HEK293T (cell line): ENCODE measurements at regions not wholly inside any gene's neighbourhood (a gene's known extent, or its start where the extent isn't known, plus 50 kb on each side); places are given as distances from the start of the nearest gene placed in this dataset.

Source experiments
- ELF4 ChIP-seq: fragments of 450-650 bp; IDR thresholded peaks from 2 replicates; pipeline ENCODE4 v1.6.1; 2017; ENCODE audit warnings: antibody characterized with exemption
- FOXK2 ChIP-seq: fragments of 450-650 bp; IDR thresholded peaks from 2 replicates; pipeline ENCODE4 v1.6.1; 2016; ENCODE audit warnings: mild to moderate bottlenecking
- FOXM1 ChIP-seq: fragments of 450-650 bp; IDR thresholded peaks from 2 replicates; pipeline ENCODE4 v1.6.1; 2017; ENCODE audit warnings: mild to moderate bottlenecking, borderline replicate concordance
- HDGF ChIP-seq: fragments of 450-650 bp; IDR thresholded peaks from 2 replicates; pipeline ENCODE4 v1.6.1; 2017; ENCODE audit warnings: antibody characterized with exemption, borderline replicate concordance
- NFRKB ChIP-seq: fragments of 450-650 bp; IDR thresholded peaks from 2 replicates; pipeline ENCODE4 v1.6.1; 2016; ENCODE audit warnings: mild to moderate bottlenecking, moderate library complexity
- SP1 ChIP-seq: fragments of 450-650 bp; IDR thresholded peaks from 2 replicates; pipeline ENCODE4 v1.6.1; 2017

DNA sequence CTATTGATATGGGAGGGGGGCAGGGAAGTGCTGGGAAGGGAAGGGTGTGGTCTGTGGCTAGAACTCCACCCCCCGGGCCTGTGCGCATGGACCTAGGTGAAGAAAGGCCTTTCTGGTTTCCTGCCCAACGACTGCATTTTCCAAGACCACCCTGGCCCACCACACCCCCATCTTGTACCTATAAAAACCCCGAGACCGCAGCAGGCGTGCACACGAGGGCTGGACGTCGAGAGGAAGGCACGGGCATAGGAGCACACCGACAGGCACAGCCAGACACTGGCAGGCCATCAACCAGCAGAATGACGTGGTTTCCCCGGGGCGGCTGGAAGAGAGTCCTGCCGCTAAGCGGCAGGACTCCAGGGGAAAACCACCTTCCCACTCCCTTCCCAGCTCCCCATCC, 981.1 kb downstream of the PCDH7 start:
- no peak for TF ChIP-seq FOXK2
- TF ChIP-seq ELF4, result no peak
- TF ChIP-seq SP1, result no peak
- TF ChIP-seq FOXM1, result no peak
- TF ChIP-seq HDGF, result no peak
- no peak for TF ChIP-seq NFRKB
